H1 (cell line): ENCODE measurements at regions not wholly inside any gene's neighbourhood (a gene's known extent, or its start where the extent isn't known, plus 50 kb on each side); places are given as distances from the start of the nearest gene placed in this dataset.

ENCODE experiments used
- CEBPB ChIP-seq: IDR thresholded peaks from 2 replicates; pipeline ENCODE4 v1.6.1; 2012; ENCODE audit warnings: low read depth, low read length
- POLR2A ChIP-seq, 2 experiments: IDR thresholded peaks; 1 replicate in 1 of 2; 2 replicates in 1 of 2; pipeline ENCODE4 v1.6.1; 2011; ENCODE audit warnings: low read depth in 2 of 2, low read length in 2 of 2, mild to moderate bottlenecking in 2 of 2; ENCODE audit errors: control extremely low read depth in 1 of 2
- SIN3A ChIP-seq, 2 experiments: IDR thresholded peaks in 1 of 2; conservative IDR thresholded peaks in 1 of 2; 2 replicates each; pipeline ENCODE4 v1.6.1; 2011 to 2012; ENCODE audit warnings: low read length in 2 of 2, improper control_type of control experiment in 1 of 2, low read depth in 1 of 2, mild to moderate bottlenecking in 1 of 2
- TF ChIP-seq, protein P1 (sequence below): IDR thresholded peaks from 2 replicates; pipeline ENCODE4 v1.6.1; 2012; ENCODE audit warnings: low read length, inconsistent platforms

DNA sequence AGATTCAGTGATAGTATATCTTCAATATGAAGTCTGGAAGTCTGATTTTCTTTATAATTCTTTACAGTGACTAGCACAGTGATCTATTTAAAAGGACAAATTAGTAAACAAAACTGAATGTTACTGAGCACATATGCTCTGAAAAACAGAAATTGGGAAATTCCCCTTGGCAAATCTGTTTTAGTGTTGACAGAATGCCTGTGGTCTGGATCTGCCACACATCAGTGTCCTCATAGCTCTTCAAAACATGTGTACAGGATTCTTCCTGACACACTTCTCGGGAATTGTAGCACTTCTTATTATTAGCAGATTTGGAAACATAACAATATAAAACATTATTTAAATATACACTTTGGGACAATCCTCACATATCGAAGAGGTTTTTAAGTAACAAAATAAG is 354.3 kb downstream of the COL12A1 start:
- TF ChIP-seq, protein P1, sequence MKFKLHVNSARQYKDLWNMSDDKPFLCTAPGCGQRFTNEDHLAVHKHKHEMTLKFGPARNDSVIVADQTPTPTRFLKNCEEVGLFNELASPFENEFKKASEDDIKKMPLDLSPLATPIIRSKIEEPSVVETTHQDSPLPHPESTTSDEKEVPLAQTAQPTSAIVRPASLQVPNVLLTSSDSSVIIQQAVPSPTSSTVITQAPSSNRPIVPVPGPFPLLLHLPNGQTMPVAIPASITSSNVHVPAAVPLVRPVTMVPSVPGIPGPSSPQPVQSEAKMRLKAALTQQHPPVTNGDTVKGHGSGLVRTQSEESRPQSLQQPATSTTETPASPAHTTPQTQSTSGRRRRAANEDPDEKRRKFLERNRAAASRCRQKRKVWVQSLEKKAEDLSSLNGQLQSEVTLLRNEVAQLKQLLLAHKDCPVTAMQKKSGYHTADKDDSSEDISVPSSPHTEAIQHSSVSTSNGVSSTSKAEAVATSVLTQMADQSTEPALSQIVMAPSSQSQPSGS, result no peak
- TF ChIP-seq SIN3A (conservative IDR thresholded peaks at IDR 0.05 in 1 of 2, IDR thresholded peaks at IDR 0.05 in 1 of 2; ENCODE audit: low read depth in 1 of 2, low read length in 2 of 2) (no peak), POLR2A (IDR thresholded peaks at IDR 0.05; ENCODE audit: control extremely low read depth in 1 of 2, low read depth in 2 of 2, low read length in 2 of 2) (no peak), CEBPB (no peak)
